ENCODE measurements at regions not wholly inside any gene's neighbourhood (a gene's known extent, or its start where the extent isn't known, plus 50 kb on each side); places are given as distances from the start of the nearest gene placed in this dataset.

DNA sequence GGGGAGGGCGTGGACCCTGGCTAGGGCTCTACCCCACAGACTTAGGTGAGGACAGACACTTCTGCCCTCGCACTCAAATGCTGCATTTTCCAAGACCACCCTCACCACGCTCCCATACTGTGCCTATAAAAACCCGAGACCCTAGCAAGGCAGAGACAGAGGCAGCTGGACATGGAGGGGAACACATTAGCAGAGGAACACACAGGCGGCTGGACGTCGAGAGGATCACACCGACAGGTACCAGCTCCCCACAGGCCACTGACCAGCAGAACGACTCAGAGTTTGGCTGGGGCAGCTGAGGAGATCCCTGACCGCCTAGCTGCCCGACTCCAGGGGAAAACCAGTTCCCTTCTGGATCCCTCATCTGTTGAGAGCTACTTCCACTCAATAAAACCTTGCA is 338.2 kb upstream of the SMIM30 start:
- no peak for ATAC-seq
- TF ChIP-seq, protein P1, sequence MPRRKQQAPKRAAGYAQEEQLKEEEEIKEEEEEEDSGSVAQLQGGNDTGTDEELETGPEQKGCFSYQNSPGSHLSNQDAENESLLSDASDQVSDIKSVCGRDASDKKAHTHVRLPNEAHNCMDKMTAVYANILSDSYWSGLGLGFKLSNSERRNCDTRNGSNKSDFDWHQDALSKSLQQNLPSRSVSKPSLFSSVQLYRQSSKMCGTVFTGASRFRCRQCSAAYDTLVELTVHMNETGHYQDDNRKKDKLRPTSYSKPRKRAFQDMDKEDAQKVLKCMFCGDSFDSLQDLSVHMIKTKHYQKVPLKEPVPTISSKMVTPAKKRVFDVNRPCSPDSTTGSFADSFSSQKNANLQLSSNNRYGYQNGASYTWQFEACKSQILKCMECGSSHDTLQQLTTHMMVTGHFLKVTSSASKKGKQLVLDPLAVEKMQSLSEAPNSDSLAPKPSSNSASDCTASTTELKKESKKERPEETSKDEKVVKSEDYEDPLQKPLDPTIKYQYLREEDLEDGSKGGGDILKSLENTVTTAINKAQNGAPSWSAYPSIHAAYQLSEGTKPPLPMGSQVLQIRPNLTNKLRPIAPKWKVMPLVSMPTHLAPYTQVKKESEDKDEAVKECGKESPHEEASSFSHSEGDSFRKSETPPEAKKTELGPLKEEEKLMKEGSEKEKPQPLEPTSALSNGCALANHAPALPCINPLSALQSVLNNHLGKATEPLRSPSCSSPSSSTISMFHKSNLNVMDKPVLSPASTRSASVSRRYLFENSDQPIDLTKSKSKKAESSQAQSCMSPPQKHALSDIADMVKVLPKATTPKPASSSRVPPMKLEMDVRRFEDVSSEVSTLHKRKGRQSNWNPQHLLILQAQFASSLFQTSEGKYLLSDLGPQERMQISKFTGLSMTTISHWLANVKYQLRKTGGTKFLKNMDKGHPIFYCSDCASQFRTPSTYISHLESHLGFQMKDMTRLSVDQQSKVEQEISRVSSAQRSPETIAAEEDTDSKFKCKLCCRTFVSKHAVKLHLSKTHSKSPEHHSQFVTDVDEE (CRISPR knock-in tag; IDR thresholded peaks at IDR 0.05), result no peak
- no peak for TF ChIP-seq ESRRG (CRISPR knock-in tag; IDR thresholded peaks at IDR 0.05)
- no peak for TF ChIP-seq ZNF8 (CRISPR knock-in tag; IDR thresholded peaks at IDR 0.05)
- TF ChIP-seq BACH2 (CRISPR knock-in tag; IDR thresholded peaks at IDR 0.05; ENCODE audit: borderline replicate concordance), result no peak
- TF ChIP-seq ZFP30 (CRISPR knock-in tag; IDR thresholded peaks at IDR 0.05), result no peak

DNA sequence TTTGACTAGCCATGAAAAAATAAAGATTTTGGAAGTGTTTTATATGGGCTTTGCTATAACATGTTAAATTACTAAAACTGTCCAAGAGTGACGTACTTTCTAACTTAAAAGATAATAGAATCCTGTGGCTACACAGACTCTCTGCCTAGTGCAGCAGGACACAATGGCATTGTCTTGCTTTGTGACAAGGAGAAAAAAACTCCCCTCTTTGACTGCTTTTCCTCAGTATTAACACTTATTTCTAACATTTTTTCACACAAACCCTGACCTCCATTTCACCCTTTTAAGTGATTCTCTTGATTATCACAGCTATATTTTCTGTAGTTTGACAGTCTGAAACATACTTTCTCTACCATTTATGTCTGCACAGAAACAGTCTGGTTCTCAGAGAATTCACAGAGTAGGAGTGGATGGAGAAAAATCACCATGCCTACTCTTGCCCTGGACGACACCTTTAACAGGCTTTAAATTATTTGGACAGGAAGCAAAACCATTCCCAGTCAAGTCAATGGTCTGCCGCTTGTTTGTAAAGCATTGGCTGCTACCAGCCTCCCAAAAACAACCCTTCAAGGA is 336.3 kb upstream of the SMIM30 start:
- ATAC-seq, result no peak
- no peak for TF ChIP-seq ZNF8 (CRISPR knock-in tag; IDR thresholded peaks at IDR 0.05)
- TF ChIP-seq TCF4 (CRISPR knock-in tag; IDR thresholded peaks at IDR 0.05; ENCODE audit: borderline replicate concordance), result no peak
- no peak for TF ChIP-seq CSDC2 (CRISPR knock-in tag; IDR thresholded peaks at IDR 0.05)
- no peak for TF ChIP-seq ZFP30 (CRISPR knock-in tag; IDR thresholded peaks at IDR 0.05)
- TF ChIP-seq, protein P2, sequence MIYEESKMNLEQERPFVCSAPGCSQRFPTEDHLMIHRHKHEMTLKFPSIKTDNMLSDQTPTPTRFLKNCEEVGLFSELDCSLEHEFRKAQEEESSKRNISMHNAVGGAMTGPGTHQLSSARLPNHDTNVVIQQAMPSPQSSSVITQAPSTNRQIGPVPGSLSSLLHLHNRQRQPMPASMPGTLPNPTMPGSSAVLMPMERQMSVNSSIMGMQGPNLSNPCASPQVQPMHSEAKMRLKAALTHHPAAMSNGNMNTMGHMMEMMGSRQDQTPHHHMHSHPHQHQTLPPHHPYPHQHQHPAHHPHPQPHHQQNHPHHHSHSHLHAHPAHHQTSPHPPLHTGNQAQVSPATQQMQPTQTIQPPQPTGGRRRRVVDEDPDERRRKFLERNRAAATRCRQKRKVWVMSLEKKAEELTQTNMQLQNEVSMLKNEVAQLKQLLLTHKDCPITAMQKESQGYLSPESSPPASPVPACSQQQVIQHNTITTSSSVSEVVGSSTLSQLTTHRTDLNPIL (CRISPR knock-in tag; IDR thresholded peaks at IDR 0.05; ENCODE audit: low read depth), result no peak
- TF ChIP-seq, protein P3, sequence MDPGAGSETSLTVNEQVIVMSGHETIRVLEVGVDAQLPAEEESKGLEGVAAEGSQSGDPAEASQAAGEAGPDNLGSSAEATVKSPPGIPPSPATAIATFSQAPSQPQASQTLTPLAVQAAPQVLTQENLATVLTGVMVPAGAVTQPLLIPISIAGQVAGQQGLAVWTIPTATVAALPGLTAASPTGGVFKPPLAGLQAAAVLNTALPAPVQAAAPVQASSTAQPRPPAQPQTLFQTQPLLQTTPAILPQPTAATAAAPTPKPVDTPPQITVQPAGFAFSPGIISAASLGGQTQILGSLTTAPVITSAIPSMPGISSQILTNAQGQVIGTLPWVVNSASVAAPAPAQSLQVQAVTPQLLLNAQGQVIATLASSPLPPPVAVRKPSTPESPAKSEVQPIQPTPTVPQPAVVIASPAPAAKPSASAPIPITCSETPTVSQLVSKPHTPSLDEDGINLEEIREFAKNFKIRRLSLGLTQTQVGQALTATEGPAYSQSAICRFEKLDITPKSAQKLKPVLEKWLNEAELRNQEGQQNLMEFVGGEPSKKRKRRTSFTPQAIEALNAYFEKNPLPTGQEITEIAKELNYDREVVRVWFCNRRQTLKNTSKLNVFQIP (CRISPR knock-in tag; IDR thresholded peaks at IDR 0.05; ENCODE audit: borderline replicate concordance, low read depth), result no peak
- TF ChIP-seq RARB (CRISPR knock-in tag; IDR thresholded peaks at IDR 0.05), result no peak
- TF ChIP-seq ESRRG (CRISPR knock-in tag; IDR thresholded peaks at IDR 0.05), result no peak
- TF ChIP-seq GLIS3 (CRISPR knock-in tag; IDR thresholded peaks at IDR 0.05), result no peak
- no peak for TF ChIP-seq BACH2 (CRISPR knock-in tag; IDR thresholded peaks at IDR 0.05; ENCODE audit: borderline replicate concordance)
- no peak for TF ChIP-seq ARNTL (CRISPR knock-in tag; IDR thresholded peaks at IDR 0.05; ENCODE audit: borderline replicate concordance, low read depth)
- TF ChIP-seq ZNF70 (CRISPR knock-in tag; IDR thresholded peaks at IDR 0.05), result no peak

DNA sequence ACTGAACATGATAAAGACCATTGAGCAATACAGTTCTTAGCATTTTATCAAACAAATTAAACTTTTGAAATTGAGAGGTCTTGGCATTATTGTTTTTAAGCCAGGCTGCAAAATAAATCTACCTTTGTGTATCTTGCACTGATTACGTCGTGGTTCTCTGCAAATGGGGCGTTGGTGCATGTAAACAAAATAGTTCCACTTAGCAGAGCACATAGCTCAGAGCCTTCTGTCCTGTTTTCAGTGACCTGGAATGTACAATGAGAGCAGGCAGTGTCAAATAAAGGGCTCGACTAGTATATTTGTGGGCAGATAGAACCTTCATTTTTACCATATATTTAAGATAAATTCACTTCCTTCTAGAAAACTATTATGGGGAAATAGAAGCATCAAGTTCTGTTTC is 333.9 kb upstream of the SMIM30 start:
- ATAC-seq, result no peak
- TF ChIP-seq RARB (CRISPR knock-in tag; IDR thresholded peaks at IDR 0.05) (no peak), ESRRG (CRISPR knock-in tag; IDR thresholded peaks at IDR 0.05) (no peak), ZNF8 (CRISPR knock-in tag; IDR thresholded peaks at IDR 0.05) (no peak), SNAI2 (CRISPR knock-in tag; IDR thresholded peaks at IDR 0.05) (no peak), CSDC2 (CRISPR knock-in tag; IDR thresholded peaks at IDR 0.05) (no peak), TOX (CRISPR knock-in tag; IDR thresholded peaks at IDR 0.05; ENCODE audit: borderline replicate concordance) (no peak), ZC3H10 (CRISPR knock-in tag; IDR thresholded peaks at IDR 0.05) (no peak), ARNTL (CRISPR knock-in tag; IDR thresholded peaks at IDR 0.05; ENCODE audit: borderline replicate concordance, low read depth) (no peak), ZFP3 (CRISPR knock-in tag; IDR thresholded peaks at IDR 0.05) (no peak), ZNF565 (CRISPR knock-in tag; conservative IDR thresholded peaks at IDR 0.05; ENCODE audit: low read depth) (no peak)
- TF ChIP-seq, protein P1 (CRISPR knock-in tag; IDR thresholded peaks at IDR 0.05), result no peak
- TF ChIP-seq, protein P3 (CRISPR knock-in tag; IDR thresholded peaks at IDR 0.05; ENCODE audit: borderline replicate concordance, low read depth), result no peak
